H4 (cell line): ENCODE measurements at regions not wholly inside any gene's neighbourhood (a gene's known extent, or its start where the extent isn't known, plus 50 kb on each side); places are given as distances from the start of the nearest gene placed in this dataset.
A peak's percentile ranks its signal among the peaks of the same experiment; 100 is the strongest.

ENCODE experiments used
- DNase-seq: peaks from one replicate; pipeline ENCODE4 v3.0.0-alpha.2; 2015; ENCODE audit warnings: low spot score

- no peak for DNase-seq
Observed at GRCh38 chr2:144948205-144948855, 428.4 kb upstream of the ZEB2 start.

- no peak for DNase-seq
Observed at GRCh38 chr2:144947709-144948037, 427.8 kb upstream of the ZEB2 start.

- no peak for DNase-seq
Observed at GRCh38 chr2:144946263-144946662, 426.3 kb upstream of the ZEB2 start.

GRCh38 chr2:144944546-144945220 is 424.8 kb upstream of the ZEB2 start:
- DNase-seq: no peak

- DNase-seq: no peak
Observed at GRCh38 chr2:144943986-144944385, 424.1 kb upstream of the ZEB2 start.

GRCh38 chr2:144943293-144943941 is 423.5 kb upstream of the ZEB2 start:
- DNase-seq: no peak

- no peak for DNase-seq
Observed at GRCh38 chr2:144942516-144943256, 422.8 kb upstream of the ZEB2 start.

GRCh38 chr2:144941743-144942488 is 422.0 kb upstream of the ZEB2 start:
- DNase-seq: no peak

- DNase-seq: no peak
Observed at GRCh38 chr2:144939590-144939989, 419.7 kb upstream of the ZEB2 start.

- DNase-seq: peak; percentile 52
Observed at GRCh38 chr2:144937910-144938709, 418.2 kb upstream of the ZEB2 start.

- DNase-seq: no peak
Observed at GRCh38 chr2:144937066-144937465, 417.1 kb upstream of the ZEB2 start.

GRCh38 chr2:144936442-144936841 is 416.5 kb upstream of the ZEB2 start:
- DNase-seq: no peak

- DNase-seq: no peak
Observed at GRCh38 chr2:144935736-144936135, 415.8 kb upstream of the ZEB2 start.

- no peak for DNase-seq
Observed at GRCh38 chr2:144935191-144935590, 415.3 kb upstream of the ZEB2 start.

GRCh38 chr2:144931960-144932359 is 412.0 kb upstream of the ZEB2 start:
- no peak for DNase-seq

GRCh38 chr2:144931480-144931879 is 411.6 kb upstream of the ZEB2 start:
- no peak for DNase-seq

- DNase-seq: no peak
Observed at GRCh38 chr2:144927429-144927828, 407.5 kb upstream of the ZEB2 start.

- DNase-seq: no peak
Observed at GRCh38 chr2:144925886-144926285, 406.0 kb upstream of the ZEB2 start.

- no peak for DNase-seq
Observed at GRCh38 chr2:144924827-144925226, 404.9 kb upstream of the ZEB2 start.

GRCh38 chr2:144922519-144922918 is 402.6 kb upstream of the ZEB2 start:
- DNase-seq: no peak
